ENCODE measurements at regions not wholly inside any gene's neighbourhood (a gene's known extent, or its start where the extent isn't known, plus 50 kb on each side); places are given as distances from the start of the nearest gene placed in this dataset.

- DNase-seq = no peak
Measured at GRCh38 chr6:8535519-8535918, 100.2 kb upstream of the SLC35B3 start.

GRCh38 chr6:8530785-8531435 is 95.6 kb upstream of the SLC35B3 start:
- DNase-seq = no peak

GRCh38 chr6:8529250-8529649 is 93.9 kb upstream of the SLC35B3 start:
- DNase-seq = no peak

- no peak for DNase-seq
Measured at GRCh38 chr6:8527818-8528217, 92.5 kb upstream of the SLC35B3 start.

GRCh38 chr6:8526624-8527023 is 91.3 kb upstream of the SLC35B3 start:
- no peak for DNase-seq

- DNase-seq = no peak
Measured at GRCh38 chr6:8525370-8525769, 90.0 kb upstream of the SLC35B3 start.

GRCh38 chr6:8513174-8513573 is 77.8 kb upstream of the SLC35B3 start:
- DNase-seq = no peak

- no peak for DNase-seq
Measured at GRCh38 chr6:8507286-8507685, 71.9 kb upstream of the SLC35B3 start.

GRCh38 chr6:8506126-8506525 is 70.8 kb upstream of the SLC35B3 start:
- DNase-seq = no peak

GRCh38 chr6:8499540-8499939 is 64.2 kb upstream of the SLC35B3 start:
- no peak for DNase-seq

GRCh38 chr6:8494730-8495129 is 59.4 kb upstream of the SLC35B3 start:
- DNase-seq = no peak

GRCh38 chr6:8492536-8493133 is 57.3 kb upstream of the SLC35B3 start:
- no peak for DNase-seq

All from DMS79 treated with DMSO at 0.1 percent for 48 hours (cell line).